ENCODE measurements at regions not wholly inside any gene's neighbourhood (a gene's known extent, or its start where the extent isn't known, plus 50 kb on each side); places are given as distances from the start of the nearest gene placed in this dataset.

DNA sequence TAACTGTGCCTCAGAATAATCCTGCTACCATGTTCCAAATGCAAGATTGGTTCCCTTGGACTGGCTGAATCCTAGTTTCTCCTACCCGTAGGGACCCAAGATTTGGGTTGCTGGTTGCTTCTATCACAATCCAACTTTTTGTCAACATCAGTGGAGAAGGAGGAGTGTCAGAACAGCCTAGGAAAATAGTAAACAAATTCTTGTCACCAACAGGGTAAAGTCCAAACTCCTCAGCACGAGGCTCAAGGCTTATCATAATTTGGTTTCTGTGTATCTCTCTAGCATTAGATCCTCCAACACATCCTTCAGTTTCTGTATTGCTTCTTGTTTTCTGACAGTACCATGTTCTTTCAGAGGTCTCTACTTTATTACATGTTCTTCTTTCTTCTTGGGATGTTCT is 370.2 kb upstream of the DAB1 start:
- Histone ChIP-seq H3K4me2 (no peak overlapping the region), H3K4me3 (no peak overlapping the region), H4K20me1 (ENCODE audit: insufficient read depth, poor library complexity, severe bottlenecking) (no peaks in the 10 kb centered on the region), H2AFZ (no peak overlapping the region), H3K36me3 (replicated peaks; ENCODE audit: insufficient read depth, low read depth) (no peaks in the 10 kb centered on the region), H3K79me2 (no peaks in the 10 kb centered on the region), H3K9me3 (ENCODE audit: low read depth) (no peaks in the 10 kb centered on the region), H3K4me1 (ENCODE audit: insufficient read depth) (no peaks in the 10 kb centered on the region), H3K9me2 (replicated peaks; ENCODE audit: insufficient read depth) (no peaks in the 10 kb centered on the region), H3K27me3 (no peaks in the 10 kb centered on the region), H3K27ac (no peak overlapping the region)
- DNase-seq (ENCODE audit: low spot score), result no peak
- TF ChIP-seq, protein P1, sequence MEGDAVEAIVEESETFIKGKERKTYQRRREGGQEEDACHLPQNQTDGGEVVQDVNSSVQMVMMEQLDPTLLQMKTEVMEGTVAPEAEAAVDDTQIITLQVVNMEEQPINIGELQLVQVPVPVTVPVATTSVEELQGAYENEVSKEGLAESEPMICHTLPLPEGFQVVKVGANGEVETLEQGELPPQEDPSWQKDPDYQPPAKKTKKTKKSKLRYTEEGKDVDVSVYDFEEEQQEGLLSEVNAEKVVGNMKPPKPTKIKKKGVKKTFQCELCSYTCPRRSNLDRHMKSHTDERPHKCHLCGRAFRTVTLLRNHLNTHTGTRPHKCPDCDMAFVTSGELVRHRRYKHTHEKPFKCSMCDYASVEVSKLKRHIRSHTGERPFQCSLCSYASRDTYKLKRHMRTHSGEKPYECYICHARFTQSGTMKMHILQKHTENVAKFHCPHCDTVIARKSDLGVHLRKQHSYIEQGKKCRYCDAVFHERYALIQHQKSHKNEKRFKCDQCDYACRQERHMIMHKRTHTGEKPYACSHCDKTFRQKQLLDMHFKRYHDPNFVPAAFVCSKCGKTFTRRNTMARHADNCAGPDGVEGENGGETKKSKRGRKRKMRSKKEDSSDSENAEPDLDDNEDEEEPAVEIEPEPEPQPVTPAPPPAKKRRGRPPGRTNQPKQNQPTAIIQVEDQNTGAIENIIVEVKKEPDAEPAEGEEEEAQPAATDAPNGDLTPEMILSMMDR (IDR thresholded peaks at IDR 0.05; ENCODE audit: poor library complexity), result no peak
- no peak for TF ChIP-seq EZH2phosphoT487 (IDR thresholded peaks at IDR 0.05; ENCODE audit: low read depth, severe bottlenecking, unreplicated experiment)
- 57% methylated on average over 2 of the region's 2 CpGs for WGBS (ENCODE audit: low lambda C conversion rate, missing lambda C conversion rate)

DNA sequence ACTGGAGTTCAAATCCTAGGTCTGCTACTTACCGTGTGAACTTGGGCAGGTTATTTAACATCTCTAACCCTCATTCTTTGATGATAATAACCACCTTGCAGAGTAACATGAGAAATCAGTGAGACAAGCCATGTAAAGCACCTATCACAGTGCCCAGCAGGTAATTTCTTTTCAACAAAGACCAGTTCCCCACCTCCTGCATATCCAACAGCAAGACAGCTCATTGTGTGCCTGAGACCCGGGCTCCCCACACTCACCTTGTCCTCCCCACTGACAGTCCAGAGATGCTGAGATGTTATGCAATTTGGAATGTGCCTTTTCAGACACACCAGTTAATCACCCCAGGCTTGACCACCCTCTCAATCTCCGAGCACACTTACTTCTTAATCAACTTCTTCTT is 367.6 kb upstream of the DAB1 start:
- Histone ChIP-seq H3K9me3 (ENCODE audit: low read depth) (no peaks in the 10 kb centered on the region), H3K4me2 (no peak overlapping the region), H4K20me1 (ENCODE audit: insufficient read depth, poor library complexity, severe bottlenecking) (no peaks in the 10 kb centered on the region), H3K36me3 (replicated peaks; ENCODE audit: insufficient read depth, low read depth) (no peaks in the 10 kb centered on the region), H2AFZ (no peak overlapping the region), H3K9me2 (replicated peaks; ENCODE audit: insufficient read depth) (no peaks in the 10 kb centered on the region), H3K4me3 (no peak overlapping the region), H3K4me1 (ENCODE audit: insufficient read depth) (no peaks in the 10 kb centered on the region), H3K27ac (no peak overlapping the region), H3K27me3 (no peaks in the 10 kb centered on the region), H3K79me2 (no peaks in the 10 kb centered on the region)
- 79% methylated on average over 3 of the region's 3 CpGs for WGBS (ENCODE audit: low lambda C conversion rate, missing lambda C conversion rate)
- TF ChIP-seq EZH2 (IDR thresholded peaks at IDR 0.05; ENCODE audit: borderline replicate concordance), result no peak
- TF ChIP-seq, protein P1 (IDR thresholded peaks at IDR 0.05; ENCODE audit: poor library complexity), result no peak
- TF ChIP-seq EZH2phosphoT487 (IDR thresholded peaks at IDR 0.05; ENCODE audit: low read depth, severe bottlenecking, unreplicated experiment), result no peak
- DNase-seq (ENCODE audit: low spot score), result no peak

DNA sequence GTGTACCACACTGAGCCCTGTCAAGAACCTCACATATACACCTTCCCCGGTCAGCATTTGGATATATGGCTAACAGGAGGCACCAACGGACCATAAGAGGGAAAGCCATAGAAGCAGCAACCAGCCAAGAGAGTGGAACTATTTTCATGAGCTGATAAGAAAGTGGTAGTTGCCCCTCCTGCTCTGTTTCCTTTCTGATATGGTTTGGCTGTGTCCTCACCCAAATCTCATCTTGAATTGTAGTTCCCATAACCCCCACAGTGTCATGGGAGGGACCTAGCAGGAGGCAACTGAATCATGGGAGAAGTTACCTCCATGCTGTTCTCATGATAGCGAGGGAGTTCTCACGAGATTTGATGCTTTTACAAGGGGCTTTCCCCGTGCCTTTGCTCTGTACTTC is 366.1 kb upstream of the DAB1 start:
- 88% methylated on average over 5 of the region's 5 CpGs for WGBS (ENCODE audit: low lambda C conversion rate, missing lambda C conversion rate)

More for the DNA sequence above, 366.1 kb upstream of the DAB1 start:
- Histone ChIP-seq H3K4me2 (no peak overlapping the region), H2AFZ (no peak overlapping the region), H3K9me3 (ENCODE audit: low read depth) (no peaks in the 10 kb centered on the region), H3K36me3 (replicated peaks; ENCODE audit: insufficient read depth, low read depth) (no peaks in the 10 kb centered on the region), H3K79me2 (no peaks in the 10 kb centered on the region), H3K27ac (no peak overlapping the region), H3K27me3 (no peaks in the 10 kb centered on the region), H3K9me2 (replicated peaks; ENCODE audit: insufficient read depth) (no peaks in the 10 kb centered on the region), H3K4me1 (ENCODE audit: insufficient read depth) (no peaks in the 10 kb centered on the region), H4K20me1 (ENCODE audit: insufficient read depth, poor library complexity, severe bottlenecking) (no peaks in the 10 kb centered on the region), H3K4me3 (no peak overlapping the region)
- TF ChIP-seq, protein P1 (IDR thresholded peaks at IDR 0.05; ENCODE audit: poor library complexity), result no peak
- TF ChIP-seq EZH2 (IDR thresholded peaks at IDR 0.05; ENCODE audit: borderline replicate concordance), result no peak
- no peak for TF ChIP-seq EZH2phosphoT487 (IDR thresholded peaks at IDR 0.05; ENCODE audit: low read depth, severe bottlenecking, unreplicated experiment)
- DNase-seq (ENCODE audit: low spot score), result no peak
